ENCODE measurements at regions not wholly inside any gene's neighbourhood (a gene's known extent, or its start where the extent isn't known, plus 50 kb on each side); places are given as distances from the start of the nearest gene placed in this dataset.

DNA sequence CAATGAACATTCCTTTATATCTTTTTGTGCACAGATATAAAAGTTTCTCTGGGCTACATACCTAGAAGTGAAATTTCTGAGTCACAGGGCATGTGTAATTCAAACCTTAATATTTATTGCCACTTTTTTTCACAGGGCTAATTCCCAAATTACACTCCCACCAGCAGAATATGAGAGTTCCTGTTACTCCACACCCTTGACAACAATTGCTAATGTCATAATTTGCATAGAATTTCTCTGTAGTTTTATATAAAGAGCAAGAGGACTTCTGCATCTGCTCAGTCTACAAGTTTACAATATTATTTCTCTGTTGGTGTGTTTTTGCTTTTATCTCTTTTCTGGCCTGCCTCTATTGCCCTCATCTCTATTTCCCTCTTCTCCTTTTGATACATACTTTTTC, 518.5 kb downstream of the ZNF608 start:
- no peak for DNase-seq
- POLR2A ChIA-PET, result no interaction called here
- Mint-ChIP-seq H3K9me3 (ENCODE audit: insufficient read depth) (no peaks in the 10 kb centered on the region), H3K27ac (no peak overlapping the region), H3K4me3 (no peak overlapping the region), H3K4me1 (peaks cover 24% of the 10 kb centered on the region), H3K27me3 (no peaks in the 10 kb centered on the region)
- Histone ChIP-seq H3K27me3 (replicated peaks in 1 of 4; ENCODE audit: control extremely low read depth in 1 of 4, control insufficient read depth in 3 of 4, insufficient read depth in 4 of 4, low read length in 3 of 4) (no peaks in the 10 kb centered on the region), H3K79me2 (ENCODE audit: control insufficient read depth, insufficient read depth, low read length) (no peaks in the 10 kb centered on the region), H3K9ac (ENCODE audit: low read length) (no peak overlapping the region), H4K20me1 (ENCODE audit: control insufficient read depth, insufficient read depth, low read length, poor library complexity, severe bottlenecking) (no peaks in the 10 kb centered on the region), H3K4me2 (replicated peaks; ENCODE audit: low read depth, low read length, poor library complexity, severe bottlenecking) (no peak overlapping the region), H3K36me3 (replicated peaks in 1 of 2; ENCODE audit: control extremely low read depth in 1 of 2, control insufficient read depth in 1 of 2, extremely low read depth in 1 of 2, insufficient read depth in 2 of 2, low read length in 1 of 2) (no peaks in the 10 kb centered on the region), H3K4me3 (ENCODE audit: control extremely low read depth in 1 of 5, extremely low read depth in 1 of 5, insufficient read depth in 1 of 5, low read depth in 2 of 5, low read length in 4 of 5) (no peak overlapping the region), H3K4me1 (ENCODE audit: control insufficient read depth in 2 of 2, insufficient read depth in 2 of 2, low read length in 2 of 2) (peaks cover 12 to 18% of the 10 kb centered on the region in 2 donors), H2AFZ (ENCODE audit: insufficient read depth, low read depth, low read length, poor library complexity, severe bottlenecking) (no peak overlapping the region), H3K9me3 (ENCODE audit: control extremely low read depth in 1 of 3, control insufficient read depth in 2 of 3, insufficient read depth in 1 of 3, low read length in 2 of 3) (no peaks in the 10 kb centered on the region), H3K27ac (ENCODE audit: low read length in 2 of 2) (no peak overlapping the region)
- no peak for ATAC-seq (ENCODE audit: low read depth)
- CTCF ChIA-PET, result no interaction called here
- TF ChIP-seq, protein P1, sequence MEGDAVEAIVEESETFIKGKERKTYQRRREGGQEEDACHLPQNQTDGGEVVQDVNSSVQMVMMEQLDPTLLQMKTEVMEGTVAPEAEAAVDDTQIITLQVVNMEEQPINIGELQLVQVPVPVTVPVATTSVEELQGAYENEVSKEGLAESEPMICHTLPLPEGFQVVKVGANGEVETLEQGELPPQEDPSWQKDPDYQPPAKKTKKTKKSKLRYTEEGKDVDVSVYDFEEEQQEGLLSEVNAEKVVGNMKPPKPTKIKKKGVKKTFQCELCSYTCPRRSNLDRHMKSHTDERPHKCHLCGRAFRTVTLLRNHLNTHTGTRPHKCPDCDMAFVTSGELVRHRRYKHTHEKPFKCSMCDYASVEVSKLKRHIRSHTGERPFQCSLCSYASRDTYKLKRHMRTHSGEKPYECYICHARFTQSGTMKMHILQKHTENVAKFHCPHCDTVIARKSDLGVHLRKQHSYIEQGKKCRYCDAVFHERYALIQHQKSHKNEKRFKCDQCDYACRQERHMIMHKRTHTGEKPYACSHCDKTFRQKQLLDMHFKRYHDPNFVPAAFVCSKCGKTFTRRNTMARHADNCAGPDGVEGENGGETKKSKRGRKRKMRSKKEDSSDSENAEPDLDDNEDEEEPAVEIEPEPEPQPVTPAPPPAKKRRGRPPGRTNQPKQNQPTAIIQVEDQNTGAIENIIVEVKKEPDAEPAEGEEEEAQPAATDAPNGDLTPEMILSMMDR (IDR thresholded peaks at IDR 0.05), result no peak
- no peak for TF ChIP-seq EZH2 (IDR thresholded peaks at IDR 0.05; ENCODE audit: borderline replicate concordance, insufficient read depth, low read depth, low read length, poor library complexity, severe bottlenecking)
- intact Hi-C loops (cut with micrococcal nuclease), result no loop called here

DNA sequence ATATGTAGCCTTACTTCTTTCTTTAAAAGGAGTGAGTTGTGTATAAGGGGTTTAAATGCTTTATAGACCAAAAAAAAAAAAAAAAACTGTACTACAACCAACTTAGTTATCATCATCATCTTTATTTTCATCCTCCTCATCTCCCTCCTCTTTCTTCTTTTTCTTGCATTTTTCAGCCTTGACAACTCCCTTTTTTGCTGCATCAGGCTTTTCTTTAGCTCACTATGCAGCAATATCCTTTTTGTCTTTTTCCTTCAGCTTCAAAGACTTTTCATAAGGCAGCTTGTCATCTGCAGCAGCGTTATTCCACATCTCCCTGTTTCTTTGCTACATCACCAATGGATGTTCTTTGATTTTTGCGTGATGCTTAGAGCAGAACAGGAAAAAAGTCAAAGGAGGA, 526.0 kb downstream of the ZNF608 start:
- Histone ChIP-seq H3K4me3 (ENCODE audit: control extremely low read depth in 1 of 5, extremely low read depth in 1 of 5, insufficient read depth in 1 of 5, low read depth in 2 of 5, low read length in 4 of 5) (no peak overlapping the region), H3K27ac (ENCODE audit: low read length in 2 of 2) (no peak overlapping the region), H3K36me3 (replicated peaks in 1 of 2; ENCODE audit: control extremely low read depth in 1 of 2, control insufficient read depth in 1 of 2, extremely low read depth in 1 of 2, insufficient read depth in 2 of 2, low read length in 1 of 2) (no peaks in the 10 kb centered on the region), H3K9me3 (ENCODE audit: control extremely low read depth in 1 of 3, control insufficient read depth in 2 of 3, insufficient read depth in 1 of 3, low read length in 2 of 3) (no peaks in the 10 kb centered on the region), H3K79me2 (ENCODE audit: control insufficient read depth, insufficient read depth, low read length) (no peaks in the 10 kb centered on the region), H3K9ac (ENCODE audit: low read length) (no peak overlapping the region), H4K20me1 (ENCODE audit: control insufficient read depth, insufficient read depth, low read length, poor library complexity, severe bottlenecking) (no peaks in the 10 kb centered on the region), H3K4me1 (ENCODE audit: control insufficient read depth in 2 of 2, insufficient read depth in 2 of 2, low read length in 2 of 2) (no peaks in the 10 kb centered on the region), H2AFZ (ENCODE audit: insufficient read depth, low read depth, low read length, poor library complexity, severe bottlenecking) (no peak overlapping the region), H3K4me2 (replicated peaks; ENCODE audit: low read depth, low read length, poor library complexity, severe bottlenecking) (no peak overlapping the region), H3K27me3 (replicated peaks in 1 of 4; ENCODE audit: control extremely low read depth in 1 of 4, control insufficient read depth in 3 of 4, insufficient read depth in 4 of 4, low read length in 3 of 4) (no peaks in the 10 kb centered on the region)
- no peaks in the 10 kb centered on the region for H3K9me3 Mint-ChIP-seq (ENCODE audit: insufficient read depth)
- DNase-seq (no peak), ATAC-seq (ENCODE audit: low read depth) (no peak)
- WGBS (ENCODE audit: insufficient coverage), result no CpG with 5 or more reads among the region's 2 CpGs
- H3K4me3 Mint-ChIP-seq, result no peak overlapping the region
- H3K27ac Mint-ChIP-seq, result no peak overlapping the region
- CTCF ChIA-PET, result no interaction called here
- POLR2A ChIA-PET, result no interaction called here
- no peak for TF ChIP-seq EZH2 (IDR thresholded peaks at IDR 0.05; ENCODE audit: borderline replicate concordance, insufficient read depth, low read depth, low read length, poor library complexity, severe bottlenecking)
- TF ChIP-seq, protein P1 (IDR thresholded peaks at IDR 0.05), result no peak
- H3K4me1 Mint-ChIP-seq, result no peaks in the 10 kb centered on the region
- intact Hi-C loops (cut with micrococcal nuclease), result no loop called here
- no peaks in the 10 kb centered on the region for H3K27me3 Mint-ChIP-seq
